Activated CD8-positive, alpha-beta memory T cell treated with anti-CD3 and anti-CD28 coated beads for 4 hours (primary cell): ENCODE measurements at regions not wholly inside any gene's neighbourhood (a gene's known extent, or its start where the extent isn't known, plus 50 kb on each side); places are given as distances from the start of the nearest gene placed in this dataset.

Experiments
- DNase-seq, 2 donors: peaks; one replicate each; pipeline ENCODE4 v3.0.0-alpha.2; 2020; ENCODE audit warnings: low read depth in 2 of 2

- no peak for DNase-seq
Observed at GRCh38 chr2:216914491-216914890, 54.6 kb upstream of the TNP1 start.

GRCh38 chr2:216911886-216912285 lies 52.0 kb upstream of the TNP1 start:
- DNase-seq = no peak

GRCh38 chr2:216911008-216911407 lies 51.1 kb upstream of the TNP1 start:
- DNase-seq = no peak

DNA sequence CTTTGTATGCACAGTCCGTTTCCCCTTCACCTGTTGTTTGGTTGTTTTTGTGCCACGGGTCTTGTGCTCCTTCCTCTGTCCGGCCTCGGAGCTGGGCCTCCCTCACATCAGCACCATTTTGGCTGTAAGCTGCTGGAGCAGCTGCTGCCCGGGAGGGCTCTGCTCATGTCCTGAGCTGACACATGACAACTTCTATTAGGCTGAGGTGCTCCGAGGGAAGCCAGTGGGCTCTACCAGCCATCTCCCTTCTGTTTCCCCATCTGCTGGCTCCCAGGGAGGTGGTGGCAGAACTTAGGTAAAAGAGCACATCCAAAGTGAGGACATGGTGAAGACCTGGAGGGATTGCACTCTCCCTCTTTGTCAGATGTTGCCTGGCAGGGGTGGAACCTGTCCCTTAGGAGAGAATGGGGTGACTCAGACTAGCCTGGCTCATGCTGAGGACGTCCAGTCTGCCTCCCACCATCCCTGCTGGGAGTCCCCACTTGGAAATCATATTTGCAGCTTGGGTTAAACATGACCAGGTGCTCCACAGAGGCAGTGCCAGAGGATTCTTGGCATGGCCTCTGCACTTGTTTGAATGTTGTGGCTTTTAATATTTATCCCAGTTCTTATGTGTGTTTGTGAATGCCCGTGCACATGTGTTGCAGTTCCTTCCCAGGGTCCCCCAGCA lies 49.8 kb upstream of the TNP1 start:
- DNase-seq = no peak
